ENCODE measurements at regions not wholly inside any gene's neighbourhood (a gene's known extent, or its start where the extent isn't known, plus 50 kb on each side); places are given as distances from the start of the nearest gene placed in this dataset.

DNA sequence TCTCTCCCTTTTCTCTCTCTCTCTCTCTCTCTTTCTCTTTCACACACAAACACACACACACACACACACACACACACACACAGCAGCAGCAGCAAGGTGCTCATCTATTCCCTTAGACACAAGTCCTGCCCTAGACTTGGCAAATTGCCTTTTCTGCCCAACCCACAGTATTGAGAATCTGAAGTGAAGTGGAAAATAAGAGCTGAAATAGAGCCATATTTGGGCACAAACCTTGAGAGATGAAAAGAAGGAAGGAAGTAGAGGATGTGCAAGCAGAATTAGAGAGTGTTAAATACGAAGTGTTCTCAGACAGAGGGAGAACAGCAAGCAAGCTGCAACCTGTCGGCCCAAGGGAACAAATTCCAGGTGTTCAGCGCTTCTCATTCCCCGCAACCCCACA, 557.5 kb upstream of the NOX3 start:
- no peak for ATAC-seq
- intact Hi-C loops (cut with DNase I, micrococcal nuclease): no loop called here
- Histone ChIP-seq H3K4me1 (ENCODE audit: low read depth) (no peaks in the 10 kb centered on the region), H3K4me3 (no peak overlapping the region), H3K9me3 (no peaks in the 10 kb centered on the region), H3K36me3 (ENCODE audit: low read depth) (no peaks in the 10 kb centered on the region)
- TF ChIP-seq, protein P1, sequence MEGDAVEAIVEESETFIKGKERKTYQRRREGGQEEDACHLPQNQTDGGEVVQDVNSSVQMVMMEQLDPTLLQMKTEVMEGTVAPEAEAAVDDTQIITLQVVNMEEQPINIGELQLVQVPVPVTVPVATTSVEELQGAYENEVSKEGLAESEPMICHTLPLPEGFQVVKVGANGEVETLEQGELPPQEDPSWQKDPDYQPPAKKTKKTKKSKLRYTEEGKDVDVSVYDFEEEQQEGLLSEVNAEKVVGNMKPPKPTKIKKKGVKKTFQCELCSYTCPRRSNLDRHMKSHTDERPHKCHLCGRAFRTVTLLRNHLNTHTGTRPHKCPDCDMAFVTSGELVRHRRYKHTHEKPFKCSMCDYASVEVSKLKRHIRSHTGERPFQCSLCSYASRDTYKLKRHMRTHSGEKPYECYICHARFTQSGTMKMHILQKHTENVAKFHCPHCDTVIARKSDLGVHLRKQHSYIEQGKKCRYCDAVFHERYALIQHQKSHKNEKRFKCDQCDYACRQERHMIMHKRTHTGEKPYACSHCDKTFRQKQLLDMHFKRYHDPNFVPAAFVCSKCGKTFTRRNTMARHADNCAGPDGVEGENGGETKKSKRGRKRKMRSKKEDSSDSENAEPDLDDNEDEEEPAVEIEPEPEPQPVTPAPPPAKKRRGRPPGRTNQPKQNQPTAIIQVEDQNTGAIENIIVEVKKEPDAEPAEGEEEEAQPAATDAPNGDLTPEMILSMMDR (IDR thresholded peaks at IDR 0.05): no peak
- no peak for DNase-seq

DNA sequence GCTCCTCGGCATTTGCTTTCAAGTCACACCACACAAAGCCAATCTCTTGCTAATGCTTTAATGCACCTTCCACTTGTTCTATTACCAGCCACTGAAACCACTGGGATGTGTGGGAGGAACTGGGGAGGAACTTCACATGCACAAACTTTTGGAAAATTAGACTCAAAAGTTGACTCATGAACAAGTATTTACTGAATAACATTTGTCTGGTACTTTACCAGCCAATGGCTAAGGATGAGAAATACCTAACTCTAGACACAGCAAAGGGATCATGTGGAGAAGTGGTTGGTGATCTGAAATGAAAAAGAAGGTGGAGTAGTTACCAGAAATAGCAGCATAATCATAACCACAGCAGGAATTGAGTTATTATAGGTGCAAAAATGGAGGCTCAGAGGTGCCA, 554.0 kb upstream of the NOX3 start:
- Histone ChIP-seq H3K4me1 (ENCODE audit: low read depth) (no peaks in the 10 kb centered on the region), H3K36me3 (ENCODE audit: low read depth) (no peaks in the 10 kb centered on the region), H3K4me3 (no peak overlapping the region), H3K9me3 (no peaks in the 10 kb centered on the region)
- TF ChIP-seq, protein P1 (IDR thresholded peaks at IDR 0.05): no peak
- DNase-seq: no peak
- intact Hi-C loops (cut with DNase I, micrococcal nuclease): no loop called here
- no peak for ATAC-seq

GRCh38 chr6:156004796-156005195, 549.2 kb upstream of the NOX3 start:
- DNase-seq (no peak), ATAC-seq (no peak)
- TF ChIP-seq, protein P1 (IDR thresholded peaks at IDR 0.05): no peak

DNA sequence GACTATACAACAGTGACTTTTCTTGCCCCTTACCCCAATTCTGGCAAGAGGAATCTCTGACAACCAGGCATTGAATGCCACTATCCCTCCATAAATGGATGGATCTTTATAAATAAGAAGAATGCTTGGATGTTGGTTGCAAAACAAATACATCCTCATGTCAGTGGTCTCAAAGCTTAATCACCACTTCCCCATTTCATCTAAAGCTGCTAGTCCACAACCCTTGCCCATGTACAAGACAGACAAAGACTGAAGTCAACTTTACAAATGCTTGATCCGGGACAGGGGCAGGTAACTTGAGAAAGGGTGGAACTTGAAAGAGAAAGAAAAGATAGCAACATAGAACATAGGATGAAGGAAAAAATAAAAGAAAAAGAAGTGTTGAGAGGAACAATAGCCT, 540.5 kb upstream of the NOX3 start:
- DNase-seq (no peak), ATAC-seq (no peak)
- intact Hi-C loops (cut with DNase I, micrococcal nuclease): no loop called here
- Histone ChIP-seq H3K36me3 (ENCODE audit: low read depth) (no peaks in the 10 kb centered on the region), H3K4me3 (no peak overlapping the region), H3K4me1 (ENCODE audit: low read depth) (no peaks in the 10 kb centered on the region), H3K9me3 (no peaks in the 10 kb centered on the region)
- TF ChIP-seq, protein P1 (IDR thresholded peaks at IDR 0.05): no peak

More at GRCh38 chr6:156004796-156005195, 549.2 kb upstream of the NOX3 start:
- H3K4me3 ChIP-seq: no peak overlapping the region
- no peaks in the 10 kb centered on the region for H3K4me1 ChIP-seq (ENCODE audit: low read depth)
- H3K36me3 ChIP-seq (ENCODE audit: low read depth): no peaks in the 10 kb centered on the region
- H3K9me3 ChIP-seq: no peaks in the 10 kb centered on the region
- intact Hi-C loops (cut with DNase I, micrococcal nuclease): no loop called here

- Histone ChIP-seq H3K4me1 (ENCODE audit: low read depth) (no peaks in the 10 kb centered on the region), H3K36me3 (ENCODE audit: low read depth) (no peaks in the 10 kb centered on the region), H3K9me3 (no peaks in the 10 kb centered on the region), H3K4me3 (no peak overlapping the region)
- DNase-seq: no peak
- TF ChIP-seq, protein P1 (IDR thresholded peaks at IDR 0.05): no peak
- intact Hi-C loops (cut with DNase I, micrococcal nuclease): no loop called here
- ATAC-seq: no peak
These were observed 539.6 kb upstream of the NOX3 start for GRCh38 chr6:155995281-155995680.

DNA sequence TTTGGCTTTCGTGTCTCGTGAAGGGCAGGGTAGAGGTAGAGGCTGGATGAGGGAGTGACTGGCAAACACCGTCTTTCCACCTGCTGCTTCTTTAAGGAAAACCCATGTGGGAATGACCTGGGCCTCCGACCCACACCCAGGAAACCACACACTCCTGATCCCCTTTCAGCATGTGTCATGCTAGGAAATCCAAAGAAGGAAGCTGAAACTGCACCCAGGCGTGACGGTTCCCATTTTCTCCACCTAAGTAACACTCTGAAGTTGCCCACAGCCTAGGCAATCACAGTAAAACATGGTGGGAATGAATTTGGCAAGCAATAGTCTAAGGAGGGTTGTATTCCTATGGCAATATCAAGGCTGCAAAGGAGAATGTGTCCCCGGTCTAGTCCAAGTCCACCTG, 538.4 kb upstream of the NOX3 start:
- Histone ChIP-seq H3K36me3 (ENCODE audit: low read depth) (no peaks in the 10 kb centered on the region), H3K4me1 (ENCODE audit: low read depth) (no peaks in the 10 kb centered on the region), H3K9me3 (no peaks in the 10 kb centered on the region), H3K4me3 (no peak overlapping the region)
- DNase-seq (no peak), ATAC-seq (no peak)
- TF ChIP-seq, protein P1 (IDR thresholded peaks at IDR 0.05): no peak
- intact Hi-C loops (cut with DNase I, micrococcal nuclease): no loop called here

All from mucosa of descending colon (tissue), 3 donors.